ENCODE measurements at regions not wholly inside any gene's neighbourhood (a gene's known extent, or its start where the extent isn't known, plus 50 kb on each side); places are given as distances from the start of the nearest gene placed in this dataset.

- TF ChIP-seq CTCF (IDR thresholded peaks at IDR 0.05; ENCODE audit: insufficient read depth, low read length): no peak
- TF ChIP-seq REST (IDR thresholded peaks at IDR 0.05; ENCODE audit: insufficient replicate concordance, low read depth): no peak
- no peak for TF ChIP-seq POLR2AphosphoS5 (IDR thresholded peaks at IDR 0.05; ENCODE audit: low read depth)
Measured at GRCh38 chr12:61018571-61018970, 1241.6 kb upstream of the USP15 start.
